BJ (cell line): ENCODE measurements at regions not wholly inside any gene's neighbourhood (a gene's known extent, or its start where the extent isn't known, plus 50 kb on each side); places are given as distances from the start of the nearest gene placed in this dataset.
"Not testable (repeated sequence)": the region's sequence is repeated elsewhere in the genome, so short reads cannot be mapped to it uniquely, and the experiment has no call there.

Experiments used
- CTCF ChIA-PET: fragments of 350-600 bp; formaldehyde crosslinking; extraction: SDS; loops from one replicate; lab custom pipeline; 2021; ENCODE audit warnings: antibody characterized with exemption, inconsistent platforms; lab: Yijun Ruan, JAX
- POLR2A ChIA-PET: fragments of 300-600 bp; sonication (Branson Sonifier 250); formaldehyde crosslinking; extraction: SDS; loops from one replicate; lab custom pipeline; 2021; ENCODE audit warnings: antibody characterized with exemption; lab: Charles Lee
- DNase-seq: peaks from one replicate; pipeline ENCODE4 v3.0.0-alpha.2; 2011; ENCODE audit warnings: low read depth
- H3K27me3 ChIP-seq: 2 replicates; pipeline ENCODE4 v1.6.0; 2011; ENCODE audit warnings: low read length; ENCODE audit not compliant: control insufficient read depth, insufficient read depth
- H3K36me3 ChIP-seq: 2 replicates; pipeline ENCODE4 v1.5.1; 2011; ENCODE audit warnings: low read length; ENCODE audit not compliant: control insufficient read depth, insufficient read depth
- H3K4me3 ChIP-seq: 2 replicates; pipeline ENCODE4 v1.5.1; 2011; ENCODE audit warnings: low read depth, mild to moderate bottlenecking, control low read depth, low read length
- CTCF ChIP-seq: IDR thresholded peaks from 2 replicates; pipeline ENCODE4 v1.5.1; 2011; ENCODE audit warnings: low read depth, mild to moderate bottlenecking, control low read depth, inconsistent platforms, low read length, moderate library complexity; ENCODE audit not compliant: insufficient read depth

DNA sequence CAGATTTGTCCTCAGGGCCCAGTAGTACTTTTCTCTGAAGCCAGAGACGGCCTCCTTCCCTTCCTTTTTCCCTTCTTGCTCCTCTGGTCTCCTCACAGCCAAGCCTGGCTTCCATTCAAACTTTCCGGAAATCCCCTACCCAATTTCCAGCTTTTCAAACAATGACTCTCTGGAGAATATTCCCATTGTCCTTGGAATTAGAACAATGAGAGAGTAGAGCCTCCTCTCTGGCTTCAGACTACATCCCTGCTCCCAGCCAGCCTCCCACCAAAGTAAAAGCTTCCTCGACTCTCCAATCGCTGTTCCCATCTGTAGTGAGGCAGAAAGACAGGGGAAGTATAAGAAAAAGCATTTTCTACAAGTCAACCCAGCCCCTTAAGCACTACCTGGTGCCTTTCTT lies 77.7 kb upstream of the SOX13 start:
- Histone ChIP-seq H3K27me3 (peaks cover 8% of the 10 kb centered on the region), H3K36me3 (no peaks in the 10 kb centered on the region), H3K4me3 (no peak overlapping the region)
- TF ChIP-seq CTCF, result no peak
- DNase-seq, result no peak
- POLR2A ChIA-PET, result no interaction called here
- CTCF ChIA-PET, result no interaction called here

DNA sequence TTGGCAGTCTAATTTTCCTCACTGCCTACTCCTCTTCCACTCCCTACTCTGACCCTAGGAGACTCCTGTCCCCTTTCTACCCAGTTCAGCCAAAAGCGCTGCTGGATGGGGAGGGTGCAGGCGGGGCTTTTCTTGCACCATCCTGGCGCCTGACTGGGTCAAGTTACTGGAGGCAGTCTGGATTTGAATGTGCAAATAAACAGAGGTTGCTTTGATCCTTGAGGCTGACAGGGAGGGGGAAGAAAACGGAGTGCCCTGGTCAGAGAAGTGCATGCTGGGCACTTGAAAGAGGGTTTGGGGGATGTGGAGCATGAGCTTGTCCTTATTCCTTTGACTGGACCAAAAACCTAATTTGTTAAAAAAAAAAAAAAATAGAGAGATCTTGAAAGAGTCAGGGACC lies 76.8 kb upstream of the SOX13 start:
- POLR2A ChIA-PET, result no interaction called here
- DNase-seq, result no peak
- CTCF ChIA-PET, result no interaction called here
- Histone ChIP-seq H3K27me3 (peaks cover 8% of the 10 kb centered on the region), H3K4me3 (no peak overlapping the region), H3K36me3 (no peaks in the 10 kb centered on the region)
- TF ChIP-seq CTCF, result no peak

GRCh38 chr1:203998571-203998970 lies 74.3 kb upstream of the SOX13 start:
- H3K4me3 ChIP-seq, POLR2A ChIA-PET, H3K36me3 ChIP-seq, DNase-seq, H3K27me3 ChIP-seq: not testable (repeated sequence)
- CTCF ChIA-PET, result interaction anchor here (0.6 kb wide), 1 partner anchor 25 kb away, joined by 3 read pairs; no protein-coding TSS in a partner anchor

GRCh38 chr1:203999618-204000017 lies 73.3 kb upstream of the SOX13 start:
- Histone ChIP-seq H3K27me3 (peaks cover 5% of the 10 kb centered on the region), H3K4me3 (no peak overlapping the region), H3K36me3 (no peaks in the 10 kb centered on the region)
- TF ChIP-seq CTCF, result no peak
- ChIA-PET POLR2A (no interaction called here), CTCF (no interaction called here)
- DNase-seq, result no peak

DNA sequence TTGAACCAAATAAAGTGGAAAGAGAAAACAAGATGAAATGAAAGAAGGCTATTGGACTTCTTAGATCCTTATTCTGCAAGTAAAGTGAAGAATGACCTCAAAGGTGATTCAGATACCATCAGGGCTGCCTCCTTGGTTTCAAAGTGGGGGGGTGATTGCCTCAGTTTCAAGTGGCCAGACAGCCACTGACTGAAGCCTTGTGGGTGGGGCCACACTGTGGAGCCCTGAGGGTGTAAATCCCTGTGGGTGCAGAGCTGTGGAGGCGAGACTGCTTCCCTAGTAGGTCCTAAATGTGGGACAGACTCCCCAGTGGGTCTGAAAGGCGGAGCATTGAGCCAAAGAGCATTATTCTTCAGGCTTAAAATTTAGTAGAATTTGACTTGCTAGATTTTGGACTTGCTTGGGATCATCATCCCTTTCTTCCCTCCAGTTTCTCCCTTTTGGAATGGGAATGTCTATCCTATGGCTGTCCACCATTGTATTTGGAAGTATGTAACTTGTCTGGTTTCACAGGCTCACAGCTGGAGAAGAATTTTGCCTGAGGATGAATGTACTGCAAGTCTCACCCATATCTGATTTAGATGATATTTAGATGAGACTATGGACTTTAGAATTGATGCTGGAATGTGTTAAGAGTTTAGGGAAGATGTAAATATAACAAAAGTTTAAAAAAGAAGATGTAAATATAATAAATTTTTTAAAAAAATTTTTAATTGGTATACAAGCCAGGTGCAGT lies 71.6 kb upstream of the SOX13 start:
- POLR2A ChIA-PET, result no interaction called here
- TF ChIP-seq CTCF, result no peak
- H3K27me3 ChIP-seq, result peaks cover 2% of the 10 kb centered on the region

DNA sequence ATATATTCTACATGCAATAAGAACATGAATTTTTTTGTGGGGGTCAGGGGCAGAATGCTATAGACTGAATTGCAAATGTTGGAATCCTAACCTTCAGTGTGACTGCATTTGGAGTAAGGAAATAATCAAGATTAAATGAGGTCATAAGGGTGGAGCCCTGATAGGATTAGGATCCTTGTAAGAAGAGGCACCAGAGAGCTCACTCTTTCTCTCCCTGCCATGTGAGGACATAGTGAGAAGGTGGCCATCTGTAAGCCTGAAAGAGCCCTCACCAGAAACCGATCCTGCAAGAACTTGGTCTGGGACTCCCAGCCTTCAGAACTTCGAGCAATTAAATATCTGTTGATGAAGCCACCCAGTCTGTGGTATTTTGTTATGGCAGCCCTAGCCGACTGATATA lies 70.3 kb upstream of the SOX13 start:
- DNase-seq, result no peak
- Histone ChIP-seq H3K36me3 (no peaks in the 10 kb centered on the region), H3K27me3 (0 out of 2 replicates have a peak, but pooled peaks cover 1% of the 10 kb centered on the region), H3K4me3 (no peak overlapping the region)
- ChIA-PET POLR2A (no interaction called here), CTCF (no interaction called here)
- no peak for TF ChIP-seq CTCF

More for the DNA sequence above, 71.6 kb upstream of the SOX13 start:
- CTCF ChIA-PET, result no interaction called here
- no peak for DNase-seq
- no peak overlapping the region for H3K4me3 ChIP-seq
- H3K36me3 ChIP-seq, result no peaks in the 10 kb centered on the region
